DMS53 treated with DMSO at 0.1 percent for 48 hours (cell line): ENCODE measurements at regions not wholly inside any gene's neighbourhood (a gene's known extent, or its start where the extent isn't known, plus 50 kb on each side); places are given as distances from the start of the nearest gene placed in this dataset.
A peak's percentile ranks its signal among the peaks of the same experiment; 100 is the strongest.

Experiments
- DNase-seq: peaks from one replicate; lab custom pipeline; 2025; ENCODE audit not compliant: unreplicated experiment; lab: John Stamatoyannopoulos, UW

- DNase-seq = peak; percentile 35
Observed at GRCh38 chr2:136248242-136248641, 130.3 kb upstream of the CXCR4 start.

- no peak for DNase-seq
Observed at GRCh38 chr2:136247204-136247950, 129.4 kb upstream of the CXCR4 start.

DNA sequence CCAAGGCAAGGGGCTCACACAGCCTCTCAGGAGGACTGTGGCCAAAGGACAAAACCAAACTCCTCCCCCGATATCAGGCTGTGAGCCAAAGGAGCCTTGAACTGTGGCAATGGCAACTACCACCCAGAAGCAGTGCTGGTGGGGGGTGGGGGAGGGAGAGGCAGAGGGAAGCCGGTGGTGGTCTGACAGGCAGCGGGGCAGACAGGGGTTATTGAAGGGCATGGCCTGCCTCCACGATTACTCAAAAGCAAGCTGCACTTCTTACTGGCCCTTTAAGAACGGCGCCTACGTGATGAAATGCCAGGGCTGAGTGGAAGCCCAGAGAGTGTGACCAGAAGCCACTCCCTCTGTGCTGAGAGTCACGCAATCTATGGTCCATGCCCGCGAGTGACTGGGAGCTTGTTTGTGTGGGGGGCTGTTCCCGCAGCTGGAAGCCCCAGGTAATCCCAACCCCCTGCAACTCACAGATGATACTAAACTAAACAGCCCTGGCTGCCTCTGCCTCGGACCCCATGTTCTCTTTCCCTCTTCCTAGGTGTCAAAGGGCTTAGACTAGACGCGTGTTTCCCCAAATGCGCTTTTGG lies 128.2 kb upstream of the CXCR4 start:
- DNase-seq = no peak

- DNase-seq = no peak
Observed at GRCh38 chr2:136245211-136245610, 127.3 kb upstream of the CXCR4 start.

DNA sequence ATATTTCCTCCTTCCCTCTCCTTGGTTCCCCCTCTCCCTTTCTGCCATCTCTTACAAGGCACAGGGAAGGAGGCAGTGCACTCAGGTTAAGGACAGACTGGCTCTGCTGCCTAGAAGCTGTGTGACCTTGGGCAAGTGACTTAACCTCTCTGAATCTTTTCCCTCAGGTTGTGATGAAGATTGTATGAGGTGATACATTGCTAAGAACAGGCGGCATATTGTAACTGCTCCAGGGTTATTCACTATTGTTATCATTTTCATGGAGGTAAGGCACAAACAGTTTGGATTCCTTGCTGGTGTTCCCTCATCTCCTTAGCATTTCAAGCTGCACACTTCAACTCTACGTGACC lies 126.6 kb upstream of the CXCR4 start:
- DNase-seq = no peak

DNA sequence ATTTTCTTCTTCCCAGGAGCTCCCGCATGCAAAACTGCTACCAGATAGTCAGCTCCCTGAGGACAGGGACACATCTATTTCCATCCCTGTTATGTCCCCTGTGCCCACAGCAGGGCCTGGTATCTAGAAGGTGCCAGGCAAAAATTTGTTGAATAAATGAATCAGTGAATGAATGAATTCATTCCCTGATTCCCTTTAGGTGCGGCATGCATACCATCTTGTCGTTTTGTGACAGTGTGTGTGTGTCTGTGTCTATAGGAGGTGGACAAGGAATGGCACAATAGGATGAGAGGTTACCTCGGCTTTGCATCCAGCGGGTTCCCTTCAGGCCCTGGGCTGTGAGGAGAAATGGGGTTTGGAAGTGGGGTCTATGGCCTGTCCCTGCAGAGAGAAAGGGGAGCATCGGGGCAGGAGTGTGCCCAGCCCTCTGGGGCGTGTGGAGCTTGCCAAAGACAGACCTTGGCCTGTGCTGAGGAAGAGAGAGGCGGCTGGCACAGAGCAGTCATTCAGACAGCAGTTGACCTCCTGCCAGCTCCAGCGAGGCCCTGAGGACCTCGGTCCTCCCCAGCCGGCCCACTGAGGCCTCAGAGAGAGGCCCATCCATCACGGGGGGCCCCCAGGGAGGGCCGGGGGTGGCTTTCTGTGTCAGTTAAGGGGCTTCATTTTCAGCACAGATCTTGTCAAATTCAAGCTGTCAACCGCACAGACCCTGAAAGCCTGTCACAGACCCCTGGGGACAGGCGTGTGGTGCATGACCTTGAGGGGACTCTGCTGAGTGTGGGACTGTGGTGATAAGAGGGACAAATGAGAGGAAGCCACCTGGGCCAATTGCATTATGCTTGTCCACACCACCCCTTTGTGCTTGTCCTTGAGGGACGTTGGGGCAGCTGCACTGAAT lies 125.9 kb upstream of the CXCR4 start:
- no peak for DNase-seq

- DNase-seq = no peak
Observed at GRCh38 chr2:136242687-136243277, 124.8 kb upstream of the CXCR4 start.

- DNase-seq = no peak
Observed at GRCh38 chr2:136242100-136242499, 124.2 kb upstream of the CXCR4 start.

DNA sequence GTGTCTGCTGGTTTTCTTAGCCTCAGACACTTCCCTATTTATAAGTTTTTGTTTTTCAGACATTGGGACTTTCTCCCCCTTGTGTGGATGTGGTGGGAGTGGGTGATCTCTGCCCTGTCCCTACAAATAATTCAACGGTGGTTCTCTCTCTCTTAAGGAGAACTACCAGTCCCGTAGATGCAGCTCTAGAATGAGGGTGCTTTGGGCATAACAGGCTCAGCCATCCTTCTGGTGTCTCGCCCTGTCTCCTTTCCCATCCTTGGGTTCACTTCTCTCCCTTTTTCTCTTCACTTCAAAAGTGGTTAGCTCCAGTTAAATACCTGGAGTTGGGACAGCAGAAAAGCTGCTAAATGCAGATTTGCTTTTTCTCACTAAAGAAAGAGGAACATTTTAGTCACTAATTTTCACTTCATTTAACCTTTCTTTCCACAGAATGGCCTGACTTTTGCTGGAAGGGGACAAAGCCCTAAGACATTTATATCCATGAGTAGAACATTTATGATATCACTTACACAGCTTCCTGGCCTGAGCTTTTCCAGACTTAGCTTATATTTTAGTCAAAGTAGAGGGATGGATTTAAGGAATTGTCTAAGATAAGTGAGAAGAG lies 121.2 kb upstream of the CXCR4 start:
- DNase-seq = no peak

- DNase-seq = no peak
Observed at GRCh38 chr2:136238286-136239078, 120.5 kb upstream of the CXCR4 start.

- DNase-seq = peak; percentile 7
Observed at GRCh38 chr2:136236019-136236418, 118.1 kb upstream of the CXCR4 start.

DNA sequence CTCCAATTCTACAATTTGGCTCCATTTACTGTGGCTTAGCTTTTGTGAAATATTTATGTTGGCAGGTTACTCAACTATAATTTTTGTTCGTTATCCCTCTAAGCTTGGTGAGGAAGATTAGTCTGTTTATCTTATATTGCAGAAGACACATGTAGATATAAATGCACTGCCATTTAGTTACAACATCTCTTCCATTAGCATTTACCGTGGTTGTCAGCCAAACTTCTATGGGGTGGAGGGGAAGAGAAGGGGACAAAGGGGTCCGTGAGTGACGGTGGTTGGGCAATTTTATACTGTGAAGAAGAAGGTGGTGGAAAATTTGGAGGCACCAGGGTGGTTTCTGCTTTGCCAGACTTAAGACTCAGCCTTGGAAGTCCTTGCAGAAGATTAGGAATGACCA lies 117.6 kb upstream of the CXCR4 start:
- DNase-seq = no peak

DNA sequence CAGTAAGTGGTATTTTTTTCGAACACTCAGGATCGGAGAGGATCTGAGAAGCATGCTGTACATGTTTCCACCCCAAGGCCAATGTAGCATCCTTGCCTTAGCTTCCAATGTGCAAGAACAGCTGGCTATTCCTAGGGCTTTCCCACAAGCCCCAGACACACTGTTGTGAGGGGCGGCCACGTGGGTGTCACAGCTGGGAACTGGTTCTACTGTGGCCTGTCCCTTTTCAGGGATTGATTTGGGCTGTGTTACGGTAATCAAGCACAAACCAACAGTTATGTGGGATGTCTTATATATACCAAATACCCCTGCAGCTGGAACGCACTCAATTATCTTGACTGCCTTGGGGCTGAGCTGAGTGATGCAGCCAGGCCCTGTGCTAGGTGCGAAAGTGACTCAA lies 116.3 kb upstream of the CXCR4 start:
- no peak for DNase-seq

- no peak for DNase-seq
Observed at GRCh38 chr2:136233298-136233697, 115.3 kb upstream of the CXCR4 start.

DNA sequence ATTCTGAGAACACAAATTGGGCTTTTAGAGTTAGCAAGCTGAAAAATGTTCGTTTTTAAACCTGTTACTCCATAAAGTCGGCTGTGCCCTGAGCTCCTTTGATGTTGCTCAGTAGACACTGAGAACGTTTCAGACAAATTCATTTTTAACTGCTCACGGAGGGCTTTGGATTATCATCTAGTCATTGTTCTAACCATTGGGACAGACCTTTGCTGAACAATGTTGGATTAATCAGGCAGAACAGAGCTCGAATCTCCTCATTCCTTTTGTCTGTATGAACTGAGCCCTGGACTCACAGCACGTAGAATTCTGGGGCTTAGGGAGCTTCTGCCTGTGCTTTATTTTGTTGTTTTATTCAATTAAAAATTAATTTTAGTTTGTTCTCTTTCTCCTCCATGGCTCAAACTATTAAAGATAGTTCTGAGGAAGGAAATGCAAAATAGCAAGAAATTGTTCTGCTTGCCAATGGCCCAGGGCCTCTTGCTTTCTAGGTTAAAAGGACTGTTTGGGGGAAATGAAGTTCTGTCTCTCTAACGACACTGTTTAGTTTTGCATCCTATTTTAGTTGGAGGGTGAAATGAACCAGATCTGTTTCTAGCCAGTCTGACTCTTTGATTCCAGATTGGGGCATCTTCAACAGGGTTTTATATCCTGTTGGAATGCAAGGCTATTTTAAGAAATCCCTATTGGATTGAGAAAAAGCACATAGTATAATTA lies 114.7 kb upstream of the CXCR4 start:
- no peak for DNase-seq

- no peak for DNase-seq
Observed at GRCh38 chr2:136230464-136230863, 112.5 kb upstream of the CXCR4 start.

DNA sequence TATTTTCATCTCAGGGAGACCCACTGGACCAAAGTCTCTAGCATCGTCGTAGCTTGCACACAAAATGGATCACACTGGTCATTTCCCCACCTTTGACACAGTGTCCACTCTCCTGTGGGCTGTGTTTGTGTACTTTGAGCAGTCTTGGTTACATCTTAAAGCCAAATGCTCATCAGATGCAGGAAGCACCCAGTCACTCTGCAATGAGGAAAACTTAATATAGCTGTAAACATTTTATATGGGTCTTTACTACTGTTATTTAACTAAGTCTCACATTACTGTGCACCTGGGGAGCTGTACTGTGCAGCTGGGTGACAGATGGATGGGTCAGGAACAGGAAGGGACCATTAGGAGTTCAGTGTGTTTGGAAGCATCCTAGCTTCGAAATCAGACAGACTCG lies 109.0 kb upstream of the CXCR4 start:
- no peak for DNase-seq

- DNase-seq = no peak
Observed at GRCh38 chr2:136225950-136226835, 108.2 kb upstream of the CXCR4 start.

GRCh38 chr2:136223274-136223673 lies 105.3 kb upstream of the CXCR4 start:
- no peak for DNase-seq
